Stimulated activated CD8-positive, alpha-beta memory T cell treated with anti-CD3 and anti-CD28 coated beads, Interleukin-4, amount 100 ng/mL, for 24 hours (primary cell): ENCODE measurements at regions not wholly inside any gene's neighbourhood (a gene's known extent, or its start where the extent isn't known, plus 50 kb on each side); places are given as distances from the start of the nearest gene placed in this dataset.

Experiments
- DNase-seq: peaks from one replicate; pipeline ENCODE4 v3.0.0-alpha.2; 2020; ENCODE audit warnings: low read depth

DNA sequence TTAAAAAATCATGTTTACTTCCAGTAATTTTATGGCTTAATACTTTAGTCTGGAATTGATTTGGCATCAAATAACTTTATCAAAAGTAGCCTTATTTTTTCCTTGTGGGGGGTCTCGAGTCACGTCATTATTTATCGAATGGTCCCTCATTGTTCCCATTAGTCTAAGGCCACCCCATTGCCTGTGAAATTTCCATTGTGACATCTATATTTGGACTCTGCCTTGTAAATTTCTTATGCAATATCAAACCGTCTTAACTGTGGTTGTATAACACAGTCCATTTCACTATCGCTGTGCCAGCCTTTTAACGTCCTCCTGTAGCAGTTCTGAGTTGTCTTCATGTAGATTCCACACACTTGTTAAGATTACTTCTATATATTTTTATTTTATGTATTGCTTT is 103.9 kb upstream of the RET start:
- no peak for DNase-seq

DNA sequence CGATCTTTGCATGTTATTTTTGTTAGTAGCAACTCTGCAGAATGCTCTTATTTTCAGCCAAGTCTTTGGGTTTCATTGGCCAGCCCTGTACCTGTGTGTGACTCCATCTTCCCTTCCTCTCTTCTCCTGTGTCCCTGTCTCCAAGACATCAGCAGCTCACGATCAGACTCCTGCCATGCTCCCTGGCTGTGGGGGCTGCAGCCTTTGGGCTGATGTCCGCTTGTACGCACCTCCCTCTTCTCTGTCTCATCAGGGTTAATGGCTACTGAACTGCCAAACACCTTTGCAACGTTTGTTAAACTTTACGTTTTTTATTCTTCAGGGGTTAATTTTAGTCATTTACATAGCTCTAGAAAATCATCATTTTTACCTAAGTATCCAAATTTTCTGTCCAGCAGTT is 103.5 kb upstream of the RET start:
- no peak for DNase-seq

DNA sequence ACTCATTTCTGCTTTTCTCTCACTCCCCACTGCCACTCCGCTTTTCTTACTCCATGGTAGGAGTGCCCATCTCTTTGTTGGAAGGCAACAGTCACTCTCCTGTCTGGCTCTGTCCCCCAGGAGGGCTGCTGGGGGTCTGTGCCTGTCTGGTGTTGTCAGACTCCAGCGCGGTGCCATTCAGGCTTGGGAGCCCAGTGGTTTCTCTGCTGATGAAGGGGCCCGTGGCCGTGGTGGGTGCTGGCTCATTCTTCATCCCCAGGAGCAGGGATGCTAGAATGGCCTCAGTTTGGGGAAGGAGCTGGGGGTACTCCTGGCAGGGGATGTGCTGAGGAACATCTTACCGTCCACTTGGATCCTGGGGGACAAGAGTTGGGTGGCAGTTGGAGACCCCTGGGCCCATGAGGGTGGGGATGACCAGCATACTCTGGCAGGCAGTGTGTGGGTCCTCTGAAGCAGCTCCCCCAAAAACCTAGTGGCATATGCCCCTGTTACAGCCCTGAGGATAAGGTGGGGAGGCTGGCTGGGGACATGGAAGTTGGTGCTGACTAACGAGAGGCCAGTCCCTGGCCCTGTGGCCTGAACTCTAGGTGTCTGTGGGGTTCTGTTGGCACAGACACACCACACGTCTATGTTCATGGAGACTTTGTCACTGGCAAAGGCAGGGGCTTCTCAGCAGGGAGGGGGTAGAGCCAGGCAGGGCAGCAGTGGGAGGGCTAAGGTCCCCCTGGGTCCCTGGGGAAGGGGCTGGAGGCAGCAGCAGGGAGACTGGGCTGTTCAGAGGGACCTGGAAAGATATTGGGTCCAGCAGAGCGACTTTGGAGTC is 102.8 kb upstream of the RET start:
- DNase-seq: no peak

DNA sequence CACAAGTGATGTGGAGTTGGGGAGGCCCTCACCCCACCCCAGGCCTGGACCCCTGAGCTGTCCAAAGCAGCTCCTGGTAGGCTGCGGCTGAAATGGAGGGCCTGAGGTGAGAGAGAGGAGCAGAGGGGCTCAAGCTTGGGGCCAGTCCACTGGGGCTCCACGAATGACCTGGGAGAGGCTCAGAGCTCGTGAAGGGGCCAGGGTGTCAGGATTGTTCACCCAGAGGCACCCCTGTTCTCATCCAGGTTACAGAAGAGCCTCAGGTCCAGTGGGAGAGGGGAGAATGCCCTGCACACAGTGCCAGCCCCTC is 102.2 kb upstream of the RET start:
- DNase-seq: no peak

DNA sequence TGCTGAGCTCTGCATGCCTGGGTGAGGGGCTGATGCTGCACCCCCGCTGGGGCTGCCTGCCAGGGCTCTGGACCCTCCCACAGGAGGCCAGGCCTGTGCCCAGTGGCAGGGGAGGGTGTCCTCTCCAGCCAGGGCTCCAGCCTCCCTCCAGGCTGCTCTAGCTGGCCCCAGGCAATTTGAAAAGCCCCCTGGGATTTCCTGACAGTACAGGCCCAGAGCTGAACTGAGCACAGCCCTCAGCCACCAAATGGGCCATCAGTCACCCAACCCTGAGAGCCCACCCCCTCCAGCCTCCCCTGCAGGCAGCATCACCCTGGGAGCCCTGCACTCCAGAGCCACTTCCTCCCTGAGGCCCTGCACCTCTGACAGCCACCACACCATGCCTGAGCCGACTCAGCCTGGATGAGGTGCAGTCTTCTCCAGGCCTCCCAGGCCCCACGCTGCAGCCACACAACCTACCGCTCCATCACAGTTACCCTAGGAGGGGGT is 101.8 kb upstream of the RET start:
- DNase-seq: no peak

DNA sequence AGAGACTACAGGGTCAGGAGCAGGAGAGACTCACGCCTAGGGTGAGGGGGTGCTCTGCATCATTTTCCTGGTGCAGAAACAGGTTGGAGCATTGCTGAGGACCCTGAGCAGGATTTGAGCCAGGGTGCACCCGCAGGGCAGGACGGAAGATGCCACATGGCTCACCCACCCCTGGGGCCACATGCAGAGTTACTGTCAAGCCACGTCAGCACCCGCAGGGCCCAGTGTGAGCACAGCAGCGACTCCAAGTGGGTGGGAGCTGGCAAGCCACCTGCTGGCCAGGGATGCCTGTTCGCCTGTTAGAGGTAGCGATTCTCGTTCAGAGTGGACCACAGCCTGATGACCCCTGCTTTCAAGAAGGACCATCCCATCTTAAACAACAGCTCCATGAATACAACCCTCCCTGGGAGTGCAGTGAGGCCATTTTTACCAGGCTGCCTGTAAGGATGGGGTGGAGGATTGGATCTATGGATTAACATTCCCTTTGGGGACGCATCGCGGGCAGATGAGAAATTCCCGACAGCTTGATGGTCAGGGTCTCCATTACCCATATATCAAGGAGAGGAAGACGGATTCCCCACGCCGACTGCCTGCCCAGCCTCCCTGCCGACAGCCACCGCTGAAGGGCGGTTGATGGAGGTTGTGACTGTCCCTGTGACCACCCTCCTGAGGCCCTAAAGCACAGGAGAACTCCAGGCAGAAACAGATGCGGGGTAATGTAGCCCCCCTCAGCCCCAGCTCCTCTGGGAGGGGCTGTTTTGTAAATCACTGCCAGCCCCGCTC is 101.1 kb upstream of the RET start:
- no peak for DNase-seq

DNA sequence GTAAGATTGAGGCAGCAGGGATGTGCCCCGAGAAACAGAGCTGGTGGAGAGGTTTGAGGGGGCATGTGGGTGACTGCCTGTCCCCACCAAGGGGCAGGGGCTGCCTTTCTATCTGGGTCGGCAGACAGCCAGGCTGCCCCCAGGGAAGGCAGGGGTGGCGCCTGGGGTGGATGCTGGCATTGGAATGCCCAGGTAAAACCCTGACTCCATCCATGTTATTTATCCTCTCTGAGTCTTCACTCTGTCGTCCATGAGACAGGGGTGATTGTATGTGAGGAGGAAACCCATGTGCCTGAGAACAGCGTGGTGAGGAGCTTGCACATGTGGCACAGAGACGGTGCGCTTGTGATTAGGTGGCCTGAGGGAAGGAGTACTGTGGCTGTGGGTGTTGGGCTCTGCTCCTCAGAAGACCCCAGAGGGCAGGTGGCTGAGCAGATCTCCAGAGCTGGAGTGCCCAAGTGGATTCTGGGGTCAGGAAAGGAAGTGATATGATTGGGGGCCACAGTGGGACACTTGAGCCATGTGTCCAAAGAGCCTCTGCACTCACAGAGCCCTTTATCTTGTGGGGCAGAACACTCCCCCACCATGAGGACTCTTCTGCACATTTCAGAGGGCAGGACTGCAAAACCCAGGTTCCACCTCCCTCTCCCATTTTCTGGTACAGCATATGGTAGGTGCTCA is 100.4 kb upstream of the RET start:
- DNase-seq: no peak

DNA sequence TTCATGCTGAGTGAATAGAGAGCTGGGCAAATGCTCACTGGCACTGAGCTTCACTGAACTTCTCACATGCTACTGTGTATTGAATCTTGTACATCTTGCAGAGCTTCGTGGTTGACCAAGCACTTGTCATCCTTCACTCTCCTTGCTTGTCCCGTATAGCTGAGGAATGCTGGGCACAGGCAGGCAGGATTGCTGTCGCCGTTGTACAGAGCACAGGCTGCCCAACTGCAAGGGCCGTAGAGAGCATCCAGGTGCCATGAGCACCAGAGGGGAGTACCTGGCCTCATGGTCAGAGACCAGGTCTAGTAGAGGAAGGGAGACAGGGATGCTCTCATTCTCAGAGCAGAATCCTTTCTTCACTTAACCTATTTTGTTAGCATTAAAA is 99.8 kb upstream of the RET start:
- no peak for DNase-seq

DNA sequence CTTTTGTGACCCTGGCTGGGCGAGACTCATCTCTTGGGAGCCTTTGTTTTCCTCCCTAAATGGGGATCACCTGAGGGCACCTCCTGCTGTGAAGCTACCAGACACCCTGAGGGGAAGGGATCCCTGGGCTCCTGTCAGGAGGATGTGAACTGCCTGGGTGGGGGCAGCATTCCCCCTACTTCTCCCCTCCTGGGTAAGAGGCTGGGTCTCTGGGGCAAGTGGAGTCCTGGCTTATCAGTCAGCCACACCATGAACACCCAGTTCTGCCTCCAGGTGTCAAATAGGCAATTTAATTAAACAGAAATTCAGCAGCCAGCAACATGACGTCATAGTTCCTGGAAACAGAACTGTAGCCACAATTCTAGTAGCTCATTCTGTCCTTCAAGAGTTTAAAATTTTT is 97.7 kb upstream of the RET start:
- DNase-seq: no peak

DNA sequence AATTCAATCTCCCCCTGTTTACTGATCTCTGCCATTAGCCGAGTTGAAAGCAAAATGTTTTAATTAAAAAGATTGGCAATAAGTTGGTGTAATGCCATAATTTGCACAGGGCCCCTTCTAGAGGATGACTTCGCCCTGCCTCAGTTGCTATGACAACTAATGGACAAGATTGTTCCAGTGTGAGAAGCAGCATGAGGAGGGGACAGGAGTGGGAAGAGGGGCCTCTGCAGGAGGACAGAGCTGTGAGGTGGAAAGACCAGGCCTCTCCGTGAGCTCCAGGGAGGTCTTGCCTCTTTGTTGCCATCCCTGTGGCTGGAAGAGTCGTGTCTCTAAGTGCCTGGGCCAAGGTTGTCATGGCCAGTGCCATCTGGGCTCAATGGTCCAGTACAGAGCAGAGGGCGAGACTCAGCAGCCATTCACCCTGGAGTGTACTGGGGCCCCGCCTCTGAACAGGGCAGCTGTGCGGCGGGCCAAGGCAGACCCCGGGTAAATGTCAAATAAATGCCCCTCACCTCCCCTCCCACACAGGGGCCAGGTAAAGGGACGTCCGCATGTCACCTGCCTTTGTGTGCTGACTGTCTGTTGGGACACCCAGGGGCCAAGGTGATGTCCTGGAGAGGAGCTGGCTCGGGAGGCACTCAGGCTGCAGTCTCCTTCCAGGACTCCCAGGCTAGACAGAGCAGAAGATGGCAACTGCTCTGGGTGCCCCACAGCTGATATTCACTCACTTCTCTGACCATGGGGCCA is 97.0 kb upstream of the RET start:
- no peak for DNase-seq

DNA sequence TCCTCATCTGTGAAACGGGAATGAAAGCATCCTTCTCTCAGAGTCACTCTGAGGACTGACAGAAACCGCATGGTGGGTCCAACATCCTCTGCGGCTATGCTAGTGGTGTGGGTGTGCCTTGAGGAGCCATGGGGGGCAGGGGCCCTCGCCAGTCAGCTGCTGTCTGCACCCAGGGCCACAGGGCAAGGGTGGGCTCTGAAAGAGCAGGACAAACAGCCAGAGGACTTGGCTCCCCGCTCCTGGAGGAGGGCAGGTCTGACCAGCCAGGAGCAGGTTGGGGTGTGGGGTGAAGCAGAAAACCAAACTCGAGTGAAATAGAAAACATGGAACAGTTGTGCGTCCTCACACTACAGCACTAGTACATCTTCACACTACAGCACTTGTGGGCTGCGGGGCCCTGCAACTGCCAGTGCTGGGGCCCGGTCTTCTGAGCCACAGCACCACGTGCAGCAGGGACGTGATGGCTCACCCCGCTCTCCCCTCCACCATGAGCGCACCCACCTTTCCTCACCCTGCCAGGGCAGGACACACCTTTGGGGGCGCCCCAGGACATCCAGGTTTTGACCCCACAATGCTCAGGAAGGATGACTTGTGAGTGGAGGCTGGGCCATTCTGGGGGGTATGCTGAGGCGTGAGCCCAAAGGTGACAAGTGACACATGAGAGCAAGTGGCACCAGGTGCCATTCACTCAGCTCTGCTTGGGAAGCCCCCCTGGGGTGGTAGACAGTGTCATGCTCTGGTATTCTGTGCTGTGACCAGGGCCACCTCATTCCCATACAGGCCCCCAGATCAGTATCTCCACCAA is 96.1 kb upstream of the RET start:
- no peak for DNase-seq

DNA sequence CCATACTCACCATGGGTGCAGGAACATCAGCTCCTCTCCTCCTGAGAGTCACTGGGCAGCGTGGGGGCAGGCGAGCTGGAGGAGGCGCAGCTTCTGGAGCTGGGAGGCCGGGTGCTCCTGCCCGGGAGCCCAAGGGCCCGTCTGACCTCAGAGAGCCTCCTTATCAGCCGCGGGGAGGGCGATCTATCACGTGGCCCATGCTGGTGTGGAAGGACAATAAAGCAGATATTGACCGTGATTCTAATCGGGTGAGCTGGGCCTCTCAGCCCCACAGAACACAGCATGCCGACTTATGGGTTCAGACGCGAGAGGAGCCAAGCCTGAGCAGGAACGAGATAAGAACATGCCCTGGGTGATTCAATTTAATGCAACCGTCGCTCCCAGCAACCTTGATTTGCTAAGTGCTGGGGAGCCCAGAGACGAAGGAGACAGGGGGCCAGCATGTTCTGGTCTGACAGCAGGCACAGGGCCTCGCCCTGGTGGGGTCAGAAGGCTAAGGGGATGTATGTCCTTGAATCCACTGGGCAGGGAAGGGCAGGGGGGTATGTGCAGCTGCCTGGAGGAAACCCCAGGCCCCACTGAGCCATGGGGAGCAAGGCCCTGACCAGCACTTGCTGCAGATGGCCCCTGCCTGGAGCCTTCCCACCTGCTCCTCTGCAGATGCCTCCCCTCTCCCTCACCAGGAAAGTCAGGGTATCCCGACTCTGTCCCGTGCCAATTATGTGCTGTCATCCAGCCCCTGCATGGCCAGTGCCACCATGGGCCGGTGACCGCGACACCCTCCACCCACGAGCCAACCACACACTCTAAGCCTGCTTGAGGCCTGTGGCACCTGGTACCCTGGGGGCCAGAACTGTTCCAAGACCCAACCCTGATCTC is 95.3 kb upstream of the RET start:
- DNase-seq: no peak

DNA sequence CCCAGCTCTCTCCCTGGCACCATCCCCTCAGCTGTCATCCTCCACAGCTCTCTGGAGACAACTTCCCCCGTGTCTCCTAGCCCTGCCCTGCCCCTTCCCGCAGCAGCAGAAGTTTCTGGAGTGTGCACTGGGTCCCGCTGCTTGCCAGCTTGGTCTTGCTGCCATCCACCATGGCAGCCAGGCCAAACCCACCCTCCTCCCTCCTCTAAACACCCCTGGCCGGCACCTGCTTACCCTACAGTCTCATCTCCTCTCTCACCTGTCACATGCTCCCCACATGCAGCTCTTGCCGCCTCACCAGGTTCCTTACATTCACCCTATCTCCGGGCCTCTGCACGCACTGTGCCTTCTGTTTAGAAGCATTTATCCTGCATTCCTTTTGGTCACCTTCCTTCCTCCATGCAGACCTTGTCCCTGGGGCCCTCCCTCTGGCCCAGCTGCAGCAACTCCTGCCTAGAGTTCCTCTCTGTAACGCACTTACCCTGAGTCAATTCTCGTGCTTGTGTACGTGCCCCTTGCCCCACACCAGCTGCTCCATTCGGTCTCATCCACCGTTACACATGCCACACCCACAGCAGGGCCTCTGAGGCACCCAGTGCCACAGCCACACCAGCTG is 93.9 kb upstream of the RET start:
- DNase-seq: no peak

DNA sequence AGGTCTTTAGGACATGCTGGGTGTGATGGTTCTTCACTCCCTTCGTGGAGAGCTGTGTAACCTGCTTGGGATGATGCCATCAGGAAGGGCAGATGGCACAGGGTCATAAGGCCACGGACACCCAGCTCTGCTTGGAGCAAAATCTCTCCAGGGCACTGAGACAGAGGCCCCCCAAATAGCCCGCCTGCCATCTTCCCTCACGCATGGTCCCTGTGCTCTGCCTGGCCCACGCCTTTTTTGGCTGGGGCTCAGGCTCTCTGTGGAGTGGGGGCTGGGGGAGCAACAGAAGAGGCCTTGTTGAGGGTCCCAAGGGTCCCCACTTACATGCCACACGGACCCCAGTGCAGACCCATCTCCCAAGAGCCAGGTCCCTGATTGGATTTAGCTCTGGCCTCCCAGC is 93.3 kb upstream of the RET start:
- DNase-seq: no peak

DNA sequence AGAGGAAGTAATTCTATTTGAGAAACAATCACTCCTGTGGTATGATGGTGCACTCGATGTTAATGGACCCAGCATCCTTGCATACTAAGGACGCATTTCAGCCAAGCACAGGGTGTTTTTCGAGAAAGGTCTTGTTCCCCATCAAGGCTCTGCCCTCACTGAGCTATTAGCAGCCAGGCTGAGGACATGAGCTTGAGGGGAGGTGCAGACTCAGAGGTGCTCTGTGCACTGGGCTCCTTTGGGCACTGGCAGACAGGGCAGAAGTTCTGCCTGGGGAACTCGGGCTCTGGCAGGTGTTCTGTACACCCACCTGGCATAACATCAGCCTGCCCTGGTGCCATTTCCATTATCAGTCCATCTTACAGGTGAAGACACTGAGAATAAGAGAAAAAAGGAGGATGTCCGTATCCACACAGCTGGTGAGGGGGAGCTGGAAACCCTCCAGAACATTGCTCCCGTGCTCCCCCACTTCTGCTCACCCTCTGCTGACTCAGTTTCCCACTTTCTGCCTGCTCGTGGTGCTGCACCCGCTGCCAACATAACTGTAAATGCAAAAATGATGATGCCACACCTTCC is 92.7 kb upstream of the RET start:
- no peak for DNase-seq

DNA sequence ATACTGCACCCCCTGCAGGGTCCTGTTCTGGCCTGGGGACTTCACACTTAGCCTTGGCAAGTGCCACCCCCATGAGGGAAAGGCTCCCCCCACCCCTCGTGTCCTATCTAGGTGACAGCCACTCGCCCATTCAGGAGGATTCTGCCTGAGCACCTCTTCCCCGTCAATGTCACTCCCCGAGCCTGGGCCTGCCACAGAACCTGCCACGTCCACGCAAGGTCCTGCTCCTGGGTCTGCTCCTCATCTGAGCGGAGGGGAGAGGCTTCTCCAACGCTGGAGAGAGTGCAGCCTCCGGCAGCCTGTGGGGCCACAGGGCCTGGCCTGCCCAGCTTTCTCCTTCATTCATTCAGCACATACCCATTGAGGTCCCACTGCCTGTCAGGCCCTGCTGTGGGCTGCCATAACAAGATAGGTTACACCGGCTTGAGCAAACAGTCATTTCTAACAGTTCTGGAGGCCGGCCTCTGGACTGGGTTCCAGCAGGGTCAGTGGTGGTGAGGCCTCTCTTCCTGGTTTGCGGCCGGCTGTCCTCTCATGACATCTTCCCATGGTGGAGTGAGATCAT is 92.0 kb upstream of the RET start:
- DNase-seq: no peak

DNA sequence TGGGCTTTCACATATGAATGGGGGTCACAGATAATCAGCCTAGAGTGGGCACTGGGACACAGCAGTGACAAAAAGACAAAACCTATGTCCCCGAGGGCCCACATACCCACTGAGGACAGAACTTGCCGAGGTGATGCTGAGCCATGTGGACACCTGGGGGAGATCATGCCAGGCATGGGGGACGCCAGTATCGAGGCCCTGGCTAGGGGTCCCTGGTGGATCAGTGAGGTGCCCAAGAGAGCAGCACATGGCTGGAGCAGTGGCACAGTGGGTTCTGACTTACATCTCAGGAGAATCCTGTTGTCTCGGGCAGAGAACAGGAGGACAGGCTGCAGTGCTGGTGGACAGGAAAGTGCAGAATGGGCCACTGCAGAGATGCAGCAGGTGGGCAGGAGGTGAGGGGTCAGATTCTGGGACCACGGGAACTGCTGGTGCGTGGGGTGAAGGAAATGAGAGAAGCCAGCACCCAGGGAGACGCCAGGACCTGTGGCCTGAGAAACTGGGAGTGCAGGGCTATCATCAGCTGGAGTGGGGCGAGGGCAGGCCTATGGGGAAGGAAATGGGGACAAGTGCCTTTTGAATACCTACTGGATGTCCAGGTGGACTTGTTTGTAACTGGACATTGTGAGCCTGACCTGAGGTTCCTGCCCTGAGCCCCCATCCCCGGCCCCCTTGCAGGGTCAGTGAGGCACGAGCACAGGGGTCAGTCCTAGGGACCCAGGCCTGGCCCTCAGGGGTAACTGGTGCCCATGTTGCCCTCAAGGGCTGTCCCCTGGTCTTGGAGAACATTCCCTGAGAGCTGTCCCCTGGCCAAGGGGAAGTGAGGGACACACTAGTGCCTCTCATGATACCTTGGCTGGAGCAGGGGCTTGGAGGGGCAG is 91.2 kb upstream of the RET start:
- no peak for DNase-seq

DNA sequence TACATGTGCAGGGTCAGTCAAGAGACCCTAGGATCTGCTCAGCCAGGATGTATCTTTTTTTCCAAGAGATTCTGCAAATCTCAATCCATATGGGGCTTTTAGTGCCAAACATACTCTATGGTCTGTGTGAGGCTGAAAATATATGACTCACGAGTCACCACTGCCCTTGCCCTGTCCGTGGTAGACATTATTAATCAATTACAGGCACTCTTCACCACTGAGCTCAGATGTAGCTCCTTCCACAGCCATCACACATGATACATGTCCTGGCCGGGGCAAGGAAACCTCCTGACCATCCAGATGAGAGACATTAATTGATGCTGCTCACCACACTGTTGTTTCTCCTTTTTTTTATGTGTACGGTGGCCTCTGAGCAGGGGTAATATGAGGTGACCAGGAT is 90.2 kb upstream of the RET start:
- DNase-seq: no peak
